ENCODE measurements at regions not wholly inside any gene's neighbourhood (a gene's known extent, or its start where the extent isn't known, plus 50 kb on each side); places are given as distances from the start of the nearest gene placed in this dataset.

GRCh38 chr2:194079989-194080388, 1577.0 kb upstream of the SLC39A10 start:
- intact Hi-C loops (cut with micrococcal nuclease; ENCODE audit: unreplicated experiment) (no loop called here), in situ Hi-C loops (cut with MboI) (no loop called here)
- Histone ChIP-seq H3K9me3 (replicated peaks; ENCODE audit: control insufficient read depth, insufficient read depth, low read length) (no peaks in the 10 kb centered on the region; the same call in 2 of the 3 replicates), H4K20me1 (ENCODE audit: control insufficient read depth, insufficient read depth) (no peaks in the 10 kb centered on the region), H3K27me3 (replicated peaks in 1 of 2; ENCODE audit: control insufficient read depth in 2 of 2, insufficient read depth in 2 of 2, low read length in 1 of 2) (no peaks in the 10 kb centered on the region), H3K4me3 (no peak overlapping the region), H3K4me1 (ENCODE audit: control insufficient read depth, insufficient read depth, low read length) (no peaks in the 10 kb centered on the region), H3K27ac (ENCODE audit: control insufficient read depth, insufficient read depth) (no peak overlapping the region), H3K4me2 (ENCODE audit: control insufficient read depth, insufficient read depth) (no peak overlapping the region), H3K79me2 (ENCODE audit: control insufficient read depth, insufficient read depth, low read length) (no peaks in the 10 kb centered on the region), H3K36me3 (ENCODE audit: control insufficient read depth in 2 of 2, insufficient read depth in 2 of 2, low read length in 1 of 2) (no peaks in the 10 kb centered on the region), H3K9ac (ENCODE audit: control insufficient read depth, insufficient read depth, low read length) (no peak overlapping the region), H2AFZ (ENCODE audit: control insufficient read depth, low read depth, low read length) (no peak overlapping the region)
- WGBS (ENCODE audit: insufficient coverage, insufficient replicate concordance, low lambda C conversion rate, missing lambda C conversion rate), result 23% methylated on average over 3 of the region's 3 CpGs
- CTCF ChIA-PET, result no interaction called here
- DNase-seq (ENCODE audit: low read depth, low spot score), result no peak
- TF ChIP-seq TARDBP (IDR thresholded peaks at IDR 0.05; ENCODE audit: borderline replicate concordance), result no peak
- no peak for TF ChIP-seq NR2C2 (IDR thresholded peaks at IDR 0.05; ENCODE audit: borderline replicate concordance, control insufficient read depth, insufficient read length, low read depth)
- TF ChIP-seq, protein P1, sequence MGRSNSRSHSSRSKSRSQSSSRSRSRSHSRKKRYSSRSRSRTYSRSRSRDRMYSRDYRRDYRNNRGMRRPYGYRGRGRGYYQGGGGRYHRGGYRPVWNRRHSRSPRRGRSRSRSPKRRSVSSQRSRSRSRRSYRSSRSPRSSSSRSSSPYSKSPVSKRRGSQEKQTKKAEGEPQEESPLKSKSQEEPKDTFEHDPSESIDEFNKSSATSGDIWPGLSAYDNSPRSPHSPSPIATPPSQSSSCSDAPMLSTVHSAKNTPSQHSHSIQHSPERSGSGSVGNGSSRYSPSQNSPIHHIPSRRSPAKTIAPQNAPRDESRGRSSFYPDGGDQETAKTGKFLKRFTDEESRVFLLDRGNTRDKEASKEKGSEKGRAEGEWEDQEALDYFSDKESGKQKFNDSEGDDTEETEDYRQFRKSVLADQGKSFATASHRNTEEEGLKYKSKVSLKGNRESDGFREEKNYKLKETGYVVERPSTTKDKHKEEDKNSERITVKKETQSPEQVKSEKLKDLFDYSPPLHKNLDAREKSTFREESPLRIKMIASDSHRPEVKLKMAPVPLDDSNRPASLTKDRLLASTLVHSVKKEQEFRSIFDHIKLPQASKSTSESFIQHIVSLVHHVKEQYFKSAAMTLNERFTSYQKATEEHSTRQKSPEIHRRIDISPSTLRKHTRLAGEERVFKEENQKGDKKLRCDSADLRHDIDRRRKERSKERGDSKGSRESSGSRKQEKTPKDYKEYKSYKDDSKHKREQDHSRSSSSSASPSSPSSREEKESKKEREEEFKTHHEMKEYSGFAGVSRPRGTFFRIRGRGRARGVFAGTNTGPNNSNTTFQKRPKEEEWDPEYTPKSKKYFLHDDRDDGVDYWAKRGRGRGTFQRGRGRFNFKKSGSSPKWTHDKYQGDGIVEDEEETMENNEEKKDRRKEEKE (IDR thresholded peaks at IDR 0.05), result no peak
- TF ChIP-seq TCF3 (IDR thresholded peaks at IDR 0.05; ENCODE audit: borderline replicate concordance, insufficient read depth, low read depth, low read length), result no peak
- no peak for TF ChIP-seq KAT2A (conservative IDR thresholded peaks at IDR 0.05; ENCODE audit: control insufficient read depth, low read depth, low read length)
- peak; percentile 41; the same call in 1 of the 2 replicates for TF ChIP-seq ATF7 (IDR thresholded peaks at IDR 0.05; ENCODE audit: low read depth)
- no peak for TF ChIP-seq SMC3 (IDR thresholded peaks at IDR 0.05; ENCODE audit: borderline replicate concordance, low read length)
- POLR2A ChIA-PET, result no interaction called here
- BruUV-seq (replicated peaks), result no TSS peak
- no peak for ATAC-seq
- SMC1A ChIA-PET (ENCODE audit: uncharacterized antibody, unreplicated experiment), result no interaction called here
- no peak for FAIRE-seq
- RAD21 ChIA-PET (ENCODE audit: unreplicated experiment), result no interaction called here

Measured in GM12878 (cell line).